HEK293 (cell line): ENCODE measurements at regions not wholly inside any gene's neighbourhood (a gene's known extent, or its start where the extent isn't known, plus 50 kb on each side); places are given as distances from the start of the nearest gene placed in this dataset.

Source experiments
- CTCF ChIA-PET: fragments of 350-600 bp; formaldehyde crosslinking; extraction: SDS; loops from one replicate; lab custom pipeline; 2021; ENCODE audit warnings: antibody characterized with exemption; lab: Yijun Ruan, JAX
- POLR2A ChIA-PET: fragments of 300-600 bp; formaldehyde crosslinking; extraction: SDS; loops from one replicate; lab custom pipeline; 2020; ENCODE audit warnings: antibody characterized with exemption, inconsistent platforms; lab: Yijun Ruan, JAX
- H3K27ac ChIP-seq: fragments of 200-500 bp; sonication (Bioruptor generic); 2 replicates; pipeline ENCODE4 v1.5.1; 2014; ENCODE audit warnings: low read depth, low read length, control low read depth, inconsistent platforms; ENCODE audit errors: extremely low read depth
- H3K36me3 ChIP-seq, 2 experiments: fragments of 200-500 bp in 1 of 2; sonication (Bioruptor generic) in 1 of 2; 1 replicate in 1 of 2; 2 replicates in 1 of 2; pipeline ENCODE4 v1.5.1; 2014 to 2017; ENCODE audit warnings: inconsistent platforms in 2 of 2, low read length in 2 of 2; ENCODE audit not compliant: control insufficient read depth in 2 of 2, insufficient read depth in 1 of 2
- H3K4me1 ChIP-seq: fragments of 200-500 bp; sonication (Bioruptor generic); 2 replicates; pipeline ENCODE4 v1.5.1; 2014; ENCODE audit warnings: mild to moderate bottlenecking, low read length, inconsistent platforms; ENCODE audit not compliant: control insufficient read depth, insufficient read depth
- H3K4me3 ChIP-seq: 2 replicates; pipeline ENCODE4 v1.5.1; 2011; ENCODE audit warnings: low read depth, mild to moderate bottlenecking, control low read depth, low read length, moderate library complexity
- H3K9me3 ChIP-seq: fragments of 200-500 bp; sonication (Bioruptor generic); 2 replicates; pipeline ENCODE4 v1.5.1; 2014; ENCODE audit warnings: low read depth, low read length, inconsistent platforms; ENCODE audit not compliant: control insufficient read depth, insufficient read depth
- BCL11A ChIP-seq: fragments of 450-650 bp; formaldehyde crosslinking; IDR thresholded peaks from 2 replicates; pipeline ENCODE4 v1.5.1; 2016; ENCODE audit warnings: low read depth, missing biosample characterization, missing genetic modification characterization
- MEIS1 ChIP-seq: sonication (generic); formaldehyde crosslinking; IDR thresholded peaks from 2 replicates; pipeline ENCODE4 v1.8.1; 2022; ENCODE audit warnings: missing genetic modification reagents, mild to moderate bottlenecking, borderline replicate concordance
- OSR2 ChIP-seq: fragments of 450-650 bp; formaldehyde crosslinking; IDR thresholded peaks from 2 replicates; pipeline ENCODE4 v1.5.1; 2016; ENCODE audit warnings: missing biosample characterization, missing genetic modification characterization
- PRDM4 ChIP-seq: fragments of 450-650 bp; formaldehyde crosslinking; IDR thresholded peaks from 2 replicates; pipeline ENCODE4 v1.5.1; 2017; ENCODE audit warnings: missing biosample characterization, missing genetic modification characterization
- SETDB1 ChIP-seq: IDR thresholded peaks from one replicate; pipeline ENCODE4 v1.6.1; 2017; ENCODE audit warnings: mild to moderate bottlenecking, low read length, moderate library complexity, mixed read lengths; ENCODE audit not compliant: insufficient read length
- TCF7L2 ChIP-seq: IDR thresholded peaks from 2 replicates; pipeline ENCODE4 v1.6.1; 2011; ENCODE audit warnings: low read depth, mild to moderate bottlenecking, inconsistent platforms, low read length, moderate library complexity, borderline replicate concordance
- WT1 ChIP-seq: fragments of 450-650 bp; formaldehyde crosslinking; IDR thresholded peaks from 2 replicates; pipeline ENCODE4 v1.5.1; 2016; ENCODE audit warnings: missing biosample characterization, missing genetic modification characterization
- ZBTB26 ChIP-seq: fragments of 450-650 bp; formaldehyde crosslinking; optimal IDR thresholded peaks from 2 replicates; pipeline ENCODE3; 2016; ENCODE audit warnings: missing biosample characterization, mild to moderate bottlenecking, missing genetic modification characterization
- ZBTB48 ChIP-seq: fragments of 450-650 bp; formaldehyde crosslinking; IDR thresholded peaks from 2 replicates; pipeline ENCODE4 v1.5.1; 2016; ENCODE audit warnings: missing biosample characterization, missing genetic modification characterization
- ZNF175 ChIP-seq: fragments of 450-650 bp; formaldehyde crosslinking; IDR thresholded peaks from 2 replicates; pipeline ENCODE4 v1.5.1; 2016; ENCODE audit warnings: missing biosample characterization, missing genetic modification characterization
- ZNF18 ChIP-seq: fragments of 450-650 bp; formaldehyde crosslinking; IDR thresholded peaks from 2 replicates; pipeline ENCODE4 v1.5.1; 2016; ENCODE audit warnings: missing biosample characterization, missing genetic modification characterization
- ZNF266 ChIP-seq: fragments of 450-650 bp; formaldehyde crosslinking; IDR thresholded peaks from 2 replicates; pipeline ENCODE4 v1.5.1; 2016; ENCODE audit warnings: missing biosample characterization, missing genetic modification characterization, low read depth
- ZNF354C ChIP-seq: fragments of 450-650 bp; formaldehyde crosslinking; IDR thresholded peaks from 2 replicates; pipeline ENCODE4 v1.5.1; 2016; ENCODE audit warnings: missing biosample characterization, missing genetic modification characterization, low read depth, borderline replicate concordance
- ZNF423 ChIP-seq: fragments of 450-650 bp; formaldehyde crosslinking; IDR thresholded peaks from 2 replicates; pipeline ENCODE4 v1.5.1; 2016; ENCODE audit warnings: missing biosample characterization, missing genetic modification characterization
- ZNF433 ChIP-seq: fragments of 450-650 bp; formaldehyde crosslinking; IDR thresholded peaks from 2 replicates; pipeline ENCODE4 v1.5.1; 2016; ENCODE audit warnings: missing biosample characterization, missing genetic modification characterization, low read depth
- ZNF48 ChIP-seq: fragments of 450-650 bp; formaldehyde crosslinking; IDR thresholded peaks from 2 replicates; pipeline ENCODE4 v1.5.1; 2016; ENCODE audit warnings: missing biosample characterization, missing genetic modification characterization
- ZNF518A ChIP-seq: fragments of 450-650 bp; formaldehyde crosslinking; conservative IDR thresholded peaks from 2 replicates; pipeline ENCODE4 v1.5.1; 2016; ENCODE audit warnings: low read depth, missing biosample characterization, missing genetic modification characterization
- ZNF580 ChIP-seq: fragments of 450-650 bp; formaldehyde crosslinking; IDR thresholded peaks from 2 replicates; pipeline ENCODE4 v1.5.1; 2016; ENCODE audit warnings: missing biosample characterization, missing genetic modification characterization
- ZNF585B ChIP-seq: fragments of 450-650 bp; formaldehyde crosslinking; IDR thresholded peaks from 2 replicates; pipeline ENCODE4 v1.5.1; 2016; ENCODE audit warnings: missing biosample characterization, missing genetic modification characterization
- ZNF600 ChIP-seq: fragments of 450-650 bp; formaldehyde crosslinking; IDR thresholded peaks from 2 replicates; pipeline ENCODE4 v1.5.1; 2016; ENCODE audit warnings: missing biosample characterization, missing genetic modification characterization
- ZNF624 ChIP-seq: fragments of 450-650 bp; formaldehyde crosslinking; IDR thresholded peaks from 2 replicates; pipeline ENCODE4 v1.5.1; 2017; ENCODE audit warnings: missing biosample characterization, missing genetic modification characterization
- ZNF629 ChIP-seq: fragments of 450-650 bp; formaldehyde crosslinking; IDR thresholded peaks from 2 replicates; pipeline ENCODE4 v1.5.1; 2017; ENCODE audit warnings: missing biosample characterization, missing genetic modification characterization
- ZNF670 ChIP-seq: fragments of 450-650 bp; formaldehyde crosslinking; IDR thresholded peaks from 2 replicates; pipeline ENCODE4 v1.5.1; 2016; ENCODE audit warnings: missing biosample characterization, missing genetic modification characterization, low read depth
- ZNF791 ChIP-seq: fragments of 450-650 bp; formaldehyde crosslinking; IDR thresholded peaks from 2 replicates; pipeline ENCODE4 v1.5.1; 2016; ENCODE audit warnings: missing biosample characterization, missing genetic modification characterization
- ZSCAN30 ChIP-seq: fragments of 450-650 bp; IDR thresholded peaks from 2 replicates; pipeline ENCODE4 v1.5.1; 2018; ENCODE audit warnings: missing biosample characterization, mild to moderate bottlenecking, missing genetic modification characterization, moderate library complexity

- no peaks in the 10 kb centered on the region; the same call in 1 of the 2 replicates for H3K4me1 ChIP-seq
- POLR2A ChIA-PET: no interaction called here
- no peak overlapping the region for H3K27ac ChIP-seq
- no peaks in the 10 kb centered on the region for H3K9me3 ChIP-seq
- CTCF ChIA-PET: interaction anchor here (1.0 kb wide), 1 partner anchor 452 kb away, joined by 5 read pairs; no protein-coding TSS in a partner anchor
- H3K4me3 ChIP-seq: no peak overlapping the region
- no peak for TF ChIP-seq WT1 (tag by site-specific recombination)
- no peak for TF ChIP-seq ZNF624
- no peaks in the 10 kb centered on the region for H3K36me3 ChIP-seq
Measured at GRCh38 chr6:113406048-113406695, 451.0 kb upstream of the MARCKS start.

- H3K27ac ChIP-seq: no peak overlapping the region
Measured at GRCh38 chr6:113411011-113411410, 446.1 kb upstream of the MARCKS start.

GRCh38 chr6:113412589-113413357, 444.4 kb upstream of the MARCKS start:
- Histone ChIP-seq H3K9me3 (no peaks in the 10 kb centered on the region), H3K36me3 (no peaks in the 10 kb centered on the region), H3K27ac (no peak overlapping the region), H3K4me3 (no peak overlapping the region), H3K4me1 (no peaks in the 10 kb centered on the region)
- ChIA-PET CTCF (interaction anchor here (0.5 to 3.1 kb wide), 7 partner anchors 13 to 945 kb away, joined by 3 to 10 read pairs (median 4); no protein-coding TSS in a partner anchor), POLR2A (no interaction called here)
- TF ChIP-seq PRDM4 (tag by site-specific recombination) (no peak), ZNF518A (no peak), BCL11A (no peak), ZSCAN30 (tag by site-specific recombination) (no peak)

More at GRCh38 chr6:113411011-113411410, 446.1 kb upstream of the MARCKS start:
- H3K4me1 ChIP-seq: no peaks in the 10 kb centered on the region
- H3K4me3 ChIP-seq: no peak overlapping the region
- H3K9me3 ChIP-seq: no peaks in the 10 kb centered on the region
- ChIA-PET POLR2A (no interaction called here), CTCF (interaction anchor here (3.1 kb wide), 1 partner anchor 448 kb away, joined by 10 read pairs; no protein-coding TSS in a partner anchor)
- no peaks in the 10 kb centered on the region for H3K36me3 ChIP-seq
- TF ChIP-seq ZNF670 (tag by site-specific recombination) (no peak), ZNF48 (tag by site-specific recombination) (no peak), ZNF580 (tag by site-specific recombination) (no peak), ZNF175 (no peak), ZNF600 (tag by site-specific recombination) (no peak), ZNF585B (tag by site-specific recombination) (no peak), SETDB1 (no peak), TCF7L2 (no peak), OSR2 (tag by site-specific recombination) (no peak), ZNF423 (tag by site-specific recombination) (no peak), ZNF18 (tag by site-specific recombination) (no peak), ZBTB26 (tag by site-specific recombination) (no peak), ZNF266 (tag by site-specific recombination) (no peak), ZNF433 (tag by site-specific recombination) (no peak), ZNF629 (tag by site-specific recombination) (no peak), ZNF791 (no peak), MEIS1 (CRISPR knock-in tag) (no peak), ZBTB48 (tag by site-specific recombination) (no peak), ZNF354C (tag by site-specific recombination) (no peak)
